Stimulated activated naive B cell treated with anti-CD40 and anti-IgM and Interleukin-4, amounts not matched to agents 10 μg/mL and 1 μg/mL and 100 μg/mL, for 72 hours (primary cell): ENCODE measurements at regions not wholly inside any gene's neighbourhood (a gene's known extent, or its start where the extent isn't known, plus 50 kb on each side); places are given as distances from the start of the nearest gene placed in this dataset.
"Not testable (repeated sequence)": the region's sequence is repeated elsewhere in the genome, so short reads cannot be mapped to it uniquely, and the experiment has no call there.

Source experiments
- ATAC-seq, 2 donors: fragments of 150-1000 bp; cut with Tn5 transposase; replicated peaks; 2 replicates each; pipeline ENCODE4 v1.10.0; 2021; ENCODE audit warnings: moderate library complexity in 1 of 2
- DNase-seq: peaks from one replicate; pipeline ENCODE4 v3.0.0; 2021
- H3K27ac Mint-ChIP-seq: one replicate; pipeline ENCODE4 v1.8.0; 2022; ENCODE audit warnings: mild to moderate bottlenecking, mixed read lengths
- H3K27me3 Mint-ChIP-seq, 2 donors: one replicate each; pipeline ENCODE4 v1.8.0; 2022; ENCODE audit warnings: mixed read lengths in 2 of 2
- H3K36me3 Mint-ChIP-seq, 2 donors: one replicate each; pipeline ENCODE4 v1.8.0; 2022; ENCODE audit warnings: mixed read lengths in 2 of 2, mild to moderate bottlenecking in 1 of 2
- H3K4me1 Mint-ChIP-seq, 2 donors: one replicate each; pipeline ENCODE4 v1.8.0; 2022; ENCODE audit warnings: mixed read lengths in 2 of 2, mild to moderate bottlenecking in 1 of 2
- H3K4me3 Mint-ChIP-seq, 2 donors: one replicate each; pipeline ENCODE4 v1.8.0; 2022; ENCODE audit warnings: mild to moderate bottlenecking in 2 of 2, mixed read lengths in 2 of 2, moderate library complexity in 1 of 2
- H3K9me3 Mint-ChIP-seq, 2 donors: one replicate each; pipeline ENCODE4 v1.8.0; 2022; ENCODE audit warnings: mixed read lengths in 2 of 2, mild to moderate bottlenecking in 1 of 2

DNA sequence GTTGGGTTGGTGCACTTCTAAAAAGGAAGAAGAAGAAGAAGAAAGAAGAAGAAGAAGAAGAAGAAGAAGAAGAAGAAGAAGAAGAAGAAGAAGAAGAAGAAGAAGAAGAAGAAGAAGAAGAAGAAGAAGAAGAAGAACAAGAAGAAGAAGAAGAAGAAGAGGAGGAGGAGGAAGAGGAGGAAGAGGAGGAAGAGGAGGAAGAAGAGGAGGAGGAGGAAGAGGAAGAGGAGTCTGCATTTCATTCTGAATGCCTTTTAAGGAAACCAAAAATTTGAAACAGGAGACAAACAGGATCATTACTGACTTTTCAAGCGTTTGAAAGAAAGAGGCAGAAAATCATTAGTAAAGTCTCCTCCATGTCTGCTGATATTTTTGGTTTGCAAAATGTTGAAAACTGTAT lies 124.1 kb upstream of the EGFLAM start:
- H3K27ac Mint-ChIP-seq, H3K9me3 Mint-ChIP-seq, DNase-seq, ATAC-seq, H3K36me3 Mint-ChIP-seq, H3K4me3 Mint-ChIP-seq, H3K4me1 Mint-ChIP-seq, H3K27me3 Mint-ChIP-seq: not testable (repeated sequence)

DNA sequence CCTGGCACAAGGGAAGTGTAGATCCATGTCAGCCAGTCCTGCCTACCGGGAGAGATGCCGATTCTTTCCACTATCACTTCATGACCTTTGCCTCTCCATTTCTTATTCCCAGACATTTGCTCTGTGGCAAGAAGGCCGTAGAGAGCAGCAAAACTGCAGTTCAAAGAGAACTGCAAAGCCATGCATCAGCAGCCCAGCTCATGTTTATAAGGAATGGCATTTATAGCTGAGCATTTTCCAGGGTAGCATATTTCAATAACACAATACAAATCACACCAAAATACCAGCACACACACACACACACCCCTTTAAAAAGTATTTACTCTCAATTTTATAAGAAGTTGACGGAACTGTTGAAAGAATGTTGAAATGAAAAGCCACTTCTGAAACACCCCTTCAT lies 126.7 kb upstream of the EGFLAM start:
- ATAC-seq (no peak), DNase-seq (no peak)
- H3K36me3 Mint-ChIP-seq = no peaks in the 10 kb centered on the region
- no peaks in the 10 kb centered on the region for H3K27me3 Mint-ChIP-seq
- H3K4me3 Mint-ChIP-seq = no peak overlapping the region
- no peaks in the 10 kb centered on the region for H3K4me1 Mint-ChIP-seq
- H3K27ac Mint-ChIP-seq = no peak overlapping the region
- H3K9me3 Mint-ChIP-seq = peaks cover 0 to 1% of the 10 kb centered on the region in 2 donors

GRCh38 chr5:38124321-38124720 lies 134.0 kb upstream of the EGFLAM start:
- H3K4me1 Mint-ChIP-seq = peaks cover 3 to 7% of the 10 kb centered on the region in 2 donors
- DNase-seq = no peak
- H3K36me3 Mint-ChIP-seq = no peaks in the 10 kb centered on the region
- peaks cover 0 to 4% of the 10 kb centered on the region in 2 donors for H3K27me3 Mint-ChIP-seq
- H3K27ac Mint-ChIP-seq = no peak overlapping the region
- peaks cover 0 to 4% of the 10 kb centered on the region in 2 donors for H3K9me3 Mint-ChIP-seq
- ATAC-seq = no peak
- H3K4me3 Mint-ChIP-seq = no peak overlapping the region

DNA sequence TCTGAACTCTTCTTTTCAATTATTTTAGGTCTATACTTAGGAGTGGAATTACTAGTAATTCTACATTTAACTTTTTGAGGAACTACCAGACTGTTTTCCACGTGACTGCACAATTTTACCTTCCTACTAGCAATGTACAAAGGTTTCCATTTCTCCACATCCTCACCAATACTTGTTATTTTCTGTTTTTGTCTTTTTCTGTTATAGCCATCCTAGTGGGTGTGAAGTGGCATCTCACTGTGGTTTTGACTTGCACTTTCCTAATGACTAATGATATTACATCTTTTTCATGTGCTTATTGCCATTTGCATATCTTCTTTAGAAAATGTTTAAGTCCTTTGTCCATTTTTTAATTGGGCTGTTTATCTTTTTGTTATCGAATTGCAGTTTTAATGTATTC lies 136.9 kb upstream of the EGFLAM start:
- peaks cover 3 to 7% of the 10 kb centered on the region in 2 donors for H3K4me1 Mint-ChIP-seq
- no peak overlapping the region for H3K4me3 Mint-ChIP-seq
- no peak overlapping the region for H3K27ac Mint-ChIP-seq
- ATAC-seq (peak; percentile 43 to 61), DNase-seq (no peak)
- H3K27me3 Mint-ChIP-seq = peaks cover 0 to 6% of the 10 kb centered on the region in 2 donors
- H3K9me3 Mint-ChIP-seq = peaks cover 0 to 4% of the 10 kb centered on the region in 2 donors
- no peaks in the 10 kb centered on the region for H3K36me3 Mint-ChIP-seq

DNA sequence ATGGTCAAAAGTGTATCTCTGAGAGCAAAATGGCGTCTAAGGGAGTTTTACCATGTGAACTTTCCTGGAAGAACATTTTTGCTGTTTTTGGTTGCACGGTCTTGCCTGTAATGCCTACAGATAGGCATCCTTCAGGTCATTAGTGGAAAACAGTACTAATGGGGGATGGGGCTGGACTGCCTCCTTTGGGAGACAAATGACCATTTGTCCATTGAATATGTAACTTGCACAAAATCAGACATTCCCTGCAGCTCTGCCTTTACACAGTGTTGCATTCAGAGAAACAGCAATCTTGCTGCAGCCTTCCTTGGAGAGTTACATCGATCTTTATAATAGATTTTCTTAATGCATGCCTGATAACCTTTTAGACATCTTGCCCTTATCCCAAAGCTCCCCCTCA lies 138.5 kb upstream of the EGFLAM start:
- no peak for DNase-seq
- Mint-ChIP-seq H3K36me3 (no peaks in the 10 kb centered on the region), H3K9me3 (peaks cover 0 to 4% of the 10 kb centered on the region in 2 donors)

GRCh38 chr5:38117784-38118479 lies 140.4 kb upstream of the EGFLAM start:
- Mint-ChIP-seq H3K36me3 (no peaks in the 10 kb centered on the region), H3K9me3 (peaks cover 0 to 7% of the 10 kb centered on the region in 2 donors), H3K27me3 (peaks cover 0 to 6% of the 10 kb centered on the region in 2 donors), H3K27ac (no peak overlapping the region), H3K4me1 (peaks cover 3 to 7% of the 10 kb centered on the region in 2 donors), H3K4me3 (no peak overlapping the region)
- DNase-seq = no peak
- no peak for ATAC-seq

More for the DNA sequence above, 138.5 kb upstream of the EGFLAM start:
- Mint-ChIP-seq H3K27ac (no peak overlapping the region), H3K27me3 (peaks cover 0 to 6% of the 10 kb centered on the region in 2 donors), H3K4me1 (peaks cover 3 to 7% of the 10 kb centered on the region in 2 donors), H3K4me3 (no peak overlapping the region)
- ATAC-seq = no peak

GRCh38 chr5:38115318-38115827 lies 143.0 kb upstream of the EGFLAM start:
- no peaks in the 10 kb centered on the region for H3K4me1 Mint-ChIP-seq
- peaks cover 0 to 6% of the 10 kb centered on the region in 2 donors for H3K27me3 Mint-ChIP-seq
- DNase-seq = no peak
- H3K36me3 Mint-ChIP-seq = no peaks in the 10 kb centered on the region
- H3K9me3 Mint-ChIP-seq = peaks cover 0 to 5% of the 10 kb centered on the region in 2 donors
- H3K27ac Mint-ChIP-seq = no peak overlapping the region
- no peak overlapping the region for H3K4me3 Mint-ChIP-seq
- ATAC-seq = no peak

DNA sequence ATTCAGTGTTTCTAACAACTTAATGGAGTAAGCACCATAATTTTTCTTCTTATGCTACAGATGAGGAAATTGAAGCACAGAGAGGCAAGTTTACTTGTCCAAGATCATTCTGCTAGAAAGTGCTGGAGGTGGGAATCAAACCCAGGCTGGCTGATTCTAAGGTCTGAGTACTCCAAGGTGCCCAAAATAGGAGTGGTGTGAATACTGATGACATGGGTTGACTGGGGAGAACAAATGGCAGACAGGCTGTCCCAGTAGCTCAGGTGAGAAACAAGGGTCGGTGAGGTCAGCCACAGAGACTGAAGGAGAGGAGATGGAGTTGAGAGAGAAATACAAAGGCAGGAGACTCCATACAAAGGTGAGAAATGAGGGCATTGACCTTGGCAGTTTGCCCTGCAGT lies 144.5 kb upstream of the EGFLAM start:
- H3K4me3 Mint-ChIP-seq = no peak overlapping the region
- ATAC-seq = no peak
- H3K27me3 Mint-ChIP-seq = no peaks in the 10 kb centered on the region
- peaks cover 0 to 5% of the 10 kb centered on the region in 2 donors for H3K9me3 Mint-ChIP-seq
- no peak for DNase-seq
- H3K36me3 Mint-ChIP-seq = no peaks in the 10 kb centered on the region
- H3K27ac Mint-ChIP-seq = no peak overlapping the region
- H3K4me1 Mint-ChIP-seq = no peaks in the 10 kb centered on the region

DNA sequence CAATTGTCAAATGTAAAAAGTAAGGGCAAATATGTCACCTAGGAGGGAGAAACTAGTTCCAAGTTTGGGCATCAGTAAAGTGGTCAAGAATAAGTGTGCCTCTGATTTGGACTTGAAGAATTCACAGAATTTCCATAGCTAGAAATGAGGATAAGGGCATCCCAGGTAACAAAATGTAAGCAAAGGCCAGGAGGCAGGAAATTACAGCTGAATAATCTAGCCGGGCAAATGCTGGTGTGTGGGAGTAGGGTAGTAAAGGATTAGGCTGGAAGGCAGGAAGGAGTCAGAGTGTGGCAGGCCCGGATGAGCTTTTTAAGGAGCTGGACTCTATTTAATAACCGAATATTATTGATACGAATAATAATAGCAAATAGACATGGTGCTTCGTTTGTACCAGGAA lies 144.9 kb upstream of the EGFLAM start:
- Mint-ChIP-seq H3K9me3 (peaks cover 0 to 5% of the 10 kb centered on the region in 2 donors), H3K4me1 (no peaks in the 10 kb centered on the region), H3K4me3 (no peak overlapping the region), H3K36me3 (no peaks in the 10 kb centered on the region), H3K27me3 (no peaks in the 10 kb centered on the region), H3K27ac (no peak overlapping the region)
- DNase-seq (no peak), ATAC-seq (no peak)

DNA sequence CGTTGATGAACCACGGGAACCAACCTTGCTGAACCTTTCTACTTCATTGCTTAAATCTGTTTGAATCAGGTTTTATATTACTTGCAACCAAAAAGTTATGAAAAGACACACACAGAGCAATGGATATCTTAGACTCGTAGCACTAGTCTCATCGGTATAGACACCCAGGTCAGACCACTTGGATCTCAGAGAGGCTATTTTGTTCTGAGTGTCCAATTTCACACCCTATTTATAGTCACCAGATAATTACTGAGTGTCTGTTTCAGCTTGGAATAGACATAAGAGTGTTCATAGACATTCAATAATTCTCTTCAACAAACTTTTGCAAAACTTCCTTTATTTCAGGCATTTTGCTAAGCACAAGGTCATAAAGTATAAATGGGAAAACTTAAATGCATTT lies 145.4 kb upstream of the EGFLAM start:
- no peak for ATAC-seq
- no peak overlapping the region for H3K27ac Mint-ChIP-seq
- H3K27me3 Mint-ChIP-seq = no peaks in the 10 kb centered on the region
- no peaks in the 10 kb centered on the region for H3K4me1 Mint-ChIP-seq
- H3K9me3 Mint-ChIP-seq = peaks cover 0 to 5% of the 10 kb centered on the region in 2 donors
- DNase-seq = no peak
- H3K4me3 Mint-ChIP-seq = no peak overlapping the region
- H3K36me3 Mint-ChIP-seq = no peaks in the 10 kb centered on the region

- Mint-ChIP-seq H3K36me3 (no peaks in the 10 kb centered on the region), H3K4me3 (no peak overlapping the region), H3K27ac (no peak overlapping the region), H3K9me3 (peaks cover 0 to 5% of the 10 kb centered on the region in 2 donors), H3K4me1 (no peaks in the 10 kb centered on the region), H3K27me3 (peaks cover 0 to 8% of the 10 kb centered on the region in 2 donors)
- no peak for ATAC-seq
- no peak for DNase-seq
Observed at GRCh38 chr5:38110130-38110529, 148.2 kb upstream of the EGFLAM start.

GRCh38 chr5:38107096-38107495 lies 151.3 kb upstream of the EGFLAM start:
- Mint-ChIP-seq H3K36me3 (no peaks in the 10 kb centered on the region), H3K4me1 (no peaks in the 10 kb centered on the region), H3K27ac (no peak overlapping the region), H3K27me3 (peaks cover 0 to 12% of the 10 kb centered on the region in 2 donors), H3K4me3 (no peak overlapping the region), H3K9me3 (peaks cover 0 to 2% of the 10 kb centered on the region in 2 donors)
- no peak for DNase-seq
- no peak for ATAC-seq

DNA sequence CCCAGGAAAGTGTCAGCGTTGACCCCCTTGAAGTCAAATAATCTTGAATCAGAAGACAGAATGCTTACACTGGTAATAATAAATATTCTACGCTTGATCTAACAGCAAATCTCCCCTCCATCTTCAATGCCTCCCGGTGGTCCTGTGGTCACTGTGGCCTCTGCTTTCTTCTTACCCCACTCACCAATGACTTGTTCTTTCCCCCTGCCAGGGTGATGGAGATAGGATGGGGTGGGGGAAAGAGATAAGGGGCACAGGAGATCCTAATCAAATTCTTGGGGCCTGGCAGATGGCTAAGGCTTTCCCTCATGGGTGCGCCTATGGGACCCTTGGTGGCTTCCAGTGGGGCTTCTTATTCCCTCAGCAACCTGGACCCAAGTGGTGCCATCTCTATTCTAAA lies 152.6 kb upstream of the EGFLAM start:
- H3K36me3 Mint-ChIP-seq = no peaks in the 10 kb centered on the region

DNA sequence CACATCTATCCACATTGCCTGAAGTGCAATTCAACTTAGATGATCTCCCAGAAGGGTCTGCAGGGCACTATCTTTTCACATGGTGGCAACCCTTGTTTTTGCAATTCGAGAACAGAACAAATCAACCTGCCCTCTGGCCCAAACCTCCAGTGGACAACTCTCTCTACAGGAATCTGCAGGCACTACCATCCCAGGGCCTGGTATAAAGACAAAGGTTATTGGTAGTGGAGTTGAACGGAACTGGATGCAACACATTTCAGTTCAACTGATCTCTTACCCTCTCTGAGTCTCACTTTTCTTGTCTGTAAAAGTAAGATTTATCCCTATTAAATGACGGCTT lies 153.2 kb upstream of the EGFLAM start:
- Mint-ChIP-seq H3K27me3 (peaks cover 0 to 12% of the 10 kb centered on the region in 2 donors), H3K36me3 (no peaks in the 10 kb centered on the region), H3K27ac (no peak overlapping the region), H3K4me1 (no peaks in the 10 kb centered on the region), H3K9me3 (no peaks in the 10 kb centered on the region), H3K4me3 (no peak overlapping the region)
- no peak for ATAC-seq
- DNase-seq = no peak

More for the DNA sequence above, 152.6 kb upstream of the EGFLAM start:
- H3K27me3 Mint-ChIP-seq = peaks cover 0 to 12% of the 10 kb centered on the region in 2 donors
- DNase-seq = no peak
- H3K4me3 Mint-ChIP-seq = no peak overlapping the region
- no peaks in the 10 kb centered on the region for H3K4me1 Mint-ChIP-seq
- H3K27ac Mint-ChIP-seq = no peak overlapping the region
- no peaks in the 10 kb centered on the region for H3K9me3 Mint-ChIP-seq
- ATAC-seq = no peak

DNA sequence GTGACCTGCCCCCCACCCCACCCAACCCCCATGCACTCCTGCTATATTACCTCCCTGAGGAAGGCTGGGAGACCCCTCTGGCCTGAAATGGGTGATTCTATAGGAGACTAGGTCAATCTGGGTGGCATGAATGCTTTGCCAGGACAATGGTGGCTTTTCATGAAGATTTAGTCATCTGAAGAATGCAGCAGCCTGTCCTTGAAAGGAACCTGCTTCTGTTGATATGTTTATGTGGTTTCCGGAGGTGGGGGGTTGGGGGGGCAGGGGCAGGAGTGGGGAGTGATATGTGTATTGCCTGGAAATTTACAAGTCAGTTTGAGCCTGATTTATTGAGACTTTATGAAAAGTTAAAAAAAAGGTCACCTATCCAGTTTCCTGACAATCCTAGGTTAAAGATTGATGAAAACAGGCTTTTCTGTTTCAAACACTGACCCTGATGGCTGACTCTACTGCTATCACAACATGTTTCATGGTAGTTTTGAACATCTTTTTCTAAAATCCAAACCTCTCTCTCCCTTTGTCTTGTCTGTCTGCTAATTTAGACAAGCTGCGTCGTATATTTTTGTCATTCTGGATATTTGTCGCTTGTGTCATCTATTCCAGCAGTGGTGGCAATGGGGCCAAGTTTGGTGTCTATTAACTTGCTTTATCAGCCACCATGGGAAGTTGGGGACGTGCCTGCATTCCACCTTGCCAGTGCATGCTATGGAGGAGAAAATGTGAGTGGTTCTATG lies 153.7 kb upstream of the EGFLAM start:
- DNase-seq (no peak), ATAC-seq (no peak)
- H3K27ac Mint-ChIP-seq = no peak overlapping the region
- no peaks in the 10 kb centered on the region for H3K36me3 Mint-ChIP-seq
- H3K27me3 Mint-ChIP-seq = peaks cover 0 to 12% of the 10 kb centered on the region in 2 donors
- no peaks in the 10 kb centered on the region for H3K4me1 Mint-ChIP-seq
- no peaks in the 10 kb centered on the region for H3K9me3 Mint-ChIP-seq
- H3K4me3 Mint-ChIP-seq = no peak overlapping the region
